HUES6 (cell line): ENCODE measurements at regions not wholly inside any gene's neighbourhood (a gene's known extent, or its start where the extent isn't known, plus 50 kb on each side); places are given as distances from the start of the nearest gene placed in this dataset.

ENCODE experiments used
- H3K27ac ChIP-seq: 2 replicates; pipeline ENCODE4 v1.7.0; 2013; ENCODE audit warnings: low read depth, mild to moderate bottlenecking, low read length, inconsistent platforms
- H3K27me3 ChIP-seq: 2 replicates; pipeline ENCODE4 v1.6.1; 2013; ENCODE audit warnings: low read length; ENCODE audit not compliant: control insufficient read depth, insufficient read depth
- H3K36me3 ChIP-seq: 2 replicates; pipeline ENCODE4 v1.6.1; 2013; ENCODE audit warnings: low read length; ENCODE audit not compliant: control insufficient read depth, insufficient read depth
- H3K4me1 ChIP-seq: 2 replicates; pipeline ENCODE4 v1.6.1; 2013; ENCODE audit warnings: low read length; ENCODE audit not compliant: control insufficient read depth, insufficient read depth
- H3K4me3 ChIP-seq: 2 replicates; pipeline ENCODE4 v1.5.1; 2013; ENCODE audit warnings: low read depth, low read length
- H3K9ac ChIP-seq: one replicate; pipeline ENCODE4 v1.6.1; 2013; ENCODE audit warnings: mild to moderate bottlenecking, low read length
- H3K9me3 ChIP-seq: 2 replicates; pipeline ENCODE4 v1.6.1; 2013; ENCODE audit warnings: low read depth, low read length; ENCODE audit not compliant: control insufficient read depth, insufficient read depth

- H3K9ac ChIP-seq = no peak overlapping the region
- H3K9me3 ChIP-seq = no peaks in the 10 kb centered on the region
Measured at GRCh38 chr20:12700701-12701100, 308.1 kb upstream of the SPTLC3 start.

GRCh38 chr20:12702312-12702711 is 306.5 kb upstream of the SPTLC3 start:
- H3K27me3 ChIP-seq = no peaks in the 10 kb centered on the region
- H3K36me3 ChIP-seq = no peaks in the 10 kb centered on the region
- no peak overlapping the region for H3K4me3 ChIP-seq
- peaks cover 9% of the 10 kb centered on the region; the same call in 1 of the 2 replicates for H3K4me1 ChIP-seq
- H3K9ac ChIP-seq = no peak overlapping the region
- H3K9me3 ChIP-seq = no peaks in the 10 kb centered on the region
- H3K27ac ChIP-seq = no peak overlapping the region

More at GRCh38 chr20:12700701-12701100, 308.1 kb upstream of the SPTLC3 start:
- no peaks in the 10 kb centered on the region for H3K27me3 ChIP-seq
- H3K4me1 ChIP-seq = peaks cover 13% of the 10 kb centered on the region
- no peak overlapping the region for H3K4me3 ChIP-seq
- H3K27ac ChIP-seq = no peak overlapping the region
- no peaks in the 10 kb centered on the region for H3K36me3 ChIP-seq

- no peaks in the 10 kb centered on the region for H3K9me3 ChIP-seq
Measured at GRCh38 chr20:12715371-12715770, 293.4 kb upstream of the SPTLC3 start.

GRCh38 chr20:12715991-12716680 is 292.6 kb upstream of the SPTLC3 start:
- Histone ChIP-seq H3K36me3 (no peaks in the 10 kb centered on the region), H3K4me3 (no peak overlapping the region), H3K9me3 (no peaks in the 10 kb centered on the region), H3K27ac (no peak overlapping the region), H3K4me1 (no peaks in the 10 kb centered on the region), H3K9ac (no peak overlapping the region), H3K27me3 (no peaks in the 10 kb centered on the region)

More at GRCh38 chr20:12715371-12715770, 293.4 kb upstream of the SPTLC3 start:
- no peaks in the 10 kb centered on the region for H3K27me3 ChIP-seq
- no peak overlapping the region for H3K27ac ChIP-seq
- H3K4me3 ChIP-seq = no peak overlapping the region
- H3K4me1 ChIP-seq = no peaks in the 10 kb centered on the region
- H3K36me3 ChIP-seq = no peaks in the 10 kb centered on the region
- H3K9ac ChIP-seq = no peak overlapping the region

- Histone ChIP-seq H3K27ac (no peak overlapping the region), H3K27me3 (no peaks in the 10 kb centered on the region), H3K36me3 (no peaks in the 10 kb centered on the region), H3K4me1 (no peaks in the 10 kb centered on the region), H3K9me3 (no peaks in the 10 kb centered on the region), H3K4me3 (no peak overlapping the region), H3K9ac (no peak overlapping the region)
Measured at GRCh38 chr20:12717061-12717460, 291.7 kb upstream of the SPTLC3 start.

GRCh38 chr20:12718619-12719018 is 290.2 kb upstream of the SPTLC3 start:
- Histone ChIP-seq H3K36me3 (no peaks in the 10 kb centered on the region), H3K9ac (no peak overlapping the region), H3K27me3 (no peaks in the 10 kb centered on the region)

GRCh38 chr20:12721636-12722035 is 287.1 kb upstream of the SPTLC3 start:
- Histone ChIP-seq H3K9ac (no peak overlapping the region), H3K36me3 (no peaks in the 10 kb centered on the region), H3K4me3 (no peak overlapping the region), H3K27me3 (no peaks in the 10 kb centered on the region), H3K4me1 (peaks cover 6% of the 10 kb centered on the region; the same call in 1 of the 2 replicates), H3K27ac (no peak overlapping the region), H3K9me3 (peaks cover 3% of the 10 kb centered on the region; the same call in 1 of the 2 replicates)

More at GRCh38 chr20:12718619-12719018, 290.2 kb upstream of the SPTLC3 start:
- H3K4me3 ChIP-seq = no peak overlapping the region
- H3K4me1 ChIP-seq = peaks cover 6% of the 10 kb centered on the region; the same call in 1 of the 2 replicates
- peaks cover 2% of the 10 kb centered on the region; the same call in 1 of the 2 replicates for H3K9me3 ChIP-seq
- no peak overlapping the region for H3K27ac ChIP-seq

GRCh38 chr20:12722091-12722490 is 286.7 kb upstream of the SPTLC3 start:
- H3K27me3 ChIP-seq = no peaks in the 10 kb centered on the region
- no peak overlapping the region for H3K27ac ChIP-seq
- H3K4me1 ChIP-seq = peaks cover 6% of the 10 kb centered on the region; the same call in 1 of the 2 replicates
- H3K9ac ChIP-seq = no peak overlapping the region
- H3K4me3 ChIP-seq = no peak overlapping the region
- H3K36me3 ChIP-seq = no peaks in the 10 kb centered on the region
- H3K9me3 ChIP-seq = peaks cover 3% of the 10 kb centered on the region; the same call in 1 of the 2 replicates

GRCh38 chr20:12723811-12724210 is 285.0 kb upstream of the SPTLC3 start:
- H3K27me3 ChIP-seq = no peaks in the 10 kb centered on the region

GRCh38 chr20:12728782-12729181 is 280.0 kb upstream of the SPTLC3 start:
- no peak overlapping the region for H3K4me3 ChIP-seq
- no peaks in the 10 kb centered on the region for H3K36me3 ChIP-seq
- H3K4me1 ChIP-seq = peaks cover 4% of the 10 kb centered on the region; the same call in 1 of the 2 replicates
- H3K9ac ChIP-seq = no peak overlapping the region
- no peak overlapping the region for H3K27ac ChIP-seq
- H3K9me3 ChIP-seq = no peaks in the 10 kb centered on the region
- no peaks in the 10 kb centered on the region for H3K27me3 ChIP-seq

More at GRCh38 chr20:12723811-12724210, 285.0 kb upstream of the SPTLC3 start:
- Histone ChIP-seq H3K9ac (no peak overlapping the region), H3K27ac (no peak overlapping the region), H3K36me3 (no peaks in the 10 kb centered on the region), H3K4me1 (peaks cover 9% of the 10 kb centered on the region), H3K9me3 (peaks cover 3% of the 10 kb centered on the region; the same call in 1 of the 2 replicates), H3K4me3 (no peak overlapping the region)

GRCh38 chr20:12729326-12729725 is 279.4 kb upstream of the SPTLC3 start:
- Histone ChIP-seq H3K4me1 (peaks cover 4% of the 10 kb centered on the region; the same call in 1 of the 2 replicates), H3K27me3 (no peaks in the 10 kb centered on the region), H3K9ac (no peak overlapping the region), H3K27ac (no peak overlapping the region), H3K36me3 (no peaks in the 10 kb centered on the region), H3K9me3 (no peaks in the 10 kb centered on the region), H3K4me3 (no peak overlapping the region)
